Kidney (tissue), 13 donors: ENCODE measurements at regions not wholly inside any gene's neighbourhood (a gene's known extent, or its start where the extent isn't known, plus 50 kb on each side); places are given as distances from the start of the nearest gene placed in this dataset.

Experiments used
- DNase-seq, 5 donors: peaks; one replicate each; pipeline ENCODE4 v3.0.0-alpha.2; 2013 to 2020
- FAIRE-seq: peaks from 2 replicates; lab custom pipeline; 2012; peaks lifted over from hg19 to GRCh38; lab: Jason Lieb, UNC
- H3K27ac ChIP-seq, 2 donors: one replicate each; pipeline ENCODE4 v1.7.0; 2013; ENCODE audit warnings: low read depth in 2 of 2, low read length in 2 of 2, inconsistent platforms in 1 of 2
- H3K27me3 ChIP-seq: one replicate; pipeline ENCODE4 v1.7.1; 2013; ENCODE audit warnings: low read length, inconsistent platforms; ENCODE audit not compliant: control insufficient read depth, insufficient read depth
- H3K36me3 ChIP-seq, 3 donors: one replicate each; pipeline versions ENCODE4 v1.7.0 to v1.7.1; 2013; ENCODE audit warnings: low read length in 3 of 3, control low read depth in 1 of 3, inconsistent platforms in 1 of 3; ENCODE audit not compliant: insufficient read depth in 3 of 3, control insufficient read depth in 2 of 3
- H3K4me1 ChIP-seq, 3 donors: one replicate each; pipeline versions ENCODE4 v1.7.0 to v1.7.1; 2013; ENCODE audit warnings: low read length in 3 of 3, inconsistent platforms in 1 of 3, low read depth in 1 of 3; ENCODE audit not compliant: control insufficient read depth in 2 of 3, insufficient read depth in 2 of 3
- H3K4me3 ChIP-seq, 3 donors: one replicate each; pipeline versions ENCODE4 v1.7.0 to v1.8.1; 2013; ENCODE audit warnings: low read length in 3 of 3, control low read depth in 1 of 3, inconsistent platforms in 1 of 3
- H3K9ac ChIP-seq, 3 donors: one replicate each; pipeline versions ENCODE4 v1.7.0 to v1.7.1; 2013; ENCODE audit warnings: low read length in 3 of 3, control low read depth in 1 of 3, inconsistent platforms in 1 of 3
- H3K9me3 ChIP-seq, 3 donors: one replicate each; pipeline versions ENCODE4 v1.7.0 to v1.7.1; 2013; ENCODE audit warnings: low read length in 3 of 3, control low read depth in 1 of 3, inconsistent platforms in 1 of 3; ENCODE audit not compliant: control insufficient read depth in 2 of 3, insufficient read depth in 1 of 3
- intact Hi-C: fragments of 100-400 bp; cut with DNase I; formaldehyde crosslinking; loops from one replicate; pipeline ENCODE4 v1.11.1; 2022
- TF ChIP-seq, protein P1 (sequence below): IDR thresholded peaks from 3 replicates; pipeline ENCODE4 v1.5.1; 2012; ENCODE audit warnings: mild to moderate bottlenecking, moderate library complexity, borderline replicate concordance; ENCODE audit not compliant: insufficient read depth; ENCODE audit errors: extremely low read depth
- donor health status: control.
- donor health status: control.
- donor health status: control.
- donor health status: control.
- donor health status: control.
- donor health status: DM: yes; HTN: yes; CAD: no.
- donor health status: Normal renal cell carcinoma (clear cell type).

DNA sequence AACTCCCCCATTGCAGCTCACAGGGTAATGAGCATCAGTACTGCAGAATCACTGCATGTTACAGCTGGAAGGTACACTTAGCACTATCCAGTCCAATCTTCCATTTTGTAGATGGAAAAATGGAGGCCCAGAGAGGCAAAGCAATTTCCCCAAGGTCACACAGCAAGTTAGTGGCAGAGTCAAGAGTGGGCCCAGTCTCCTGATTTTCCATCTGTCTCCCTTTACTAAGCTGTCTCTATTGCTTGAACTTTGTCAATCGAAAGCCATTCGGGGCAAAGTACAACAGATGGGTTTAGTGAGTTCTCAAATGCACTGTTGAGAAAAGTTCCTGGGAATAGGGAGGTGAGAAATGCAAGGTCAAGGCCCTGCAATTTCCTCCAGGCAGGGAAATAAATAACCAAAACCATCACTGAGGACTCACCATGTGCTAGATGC lies 50.4 kb upstream of the IFFO2 start:
- Histone ChIP-seq H3K9me3 (peaks cover 0 to under 1% (median 0%) of the 10 kb centered on the region in 3 donors), H3K27ac (no peak overlapping the region), H3K36me3 (no peaks in the 10 kb centered on the region), H3K9ac (no peak overlapping the region), H3K27me3 (no peaks in the 10 kb centered on the region), H3K4me3 (no peak overlapping the region), H3K4me1 (peaks cover 0 to 33% (median 24%) of the 10 kb centered on the region in 3 donors)
- intact Hi-C loops: no loop called here
- DNase-seq (no peak), FAIRE-seq (no peak)
- TF ChIP-seq, protein P1, sequence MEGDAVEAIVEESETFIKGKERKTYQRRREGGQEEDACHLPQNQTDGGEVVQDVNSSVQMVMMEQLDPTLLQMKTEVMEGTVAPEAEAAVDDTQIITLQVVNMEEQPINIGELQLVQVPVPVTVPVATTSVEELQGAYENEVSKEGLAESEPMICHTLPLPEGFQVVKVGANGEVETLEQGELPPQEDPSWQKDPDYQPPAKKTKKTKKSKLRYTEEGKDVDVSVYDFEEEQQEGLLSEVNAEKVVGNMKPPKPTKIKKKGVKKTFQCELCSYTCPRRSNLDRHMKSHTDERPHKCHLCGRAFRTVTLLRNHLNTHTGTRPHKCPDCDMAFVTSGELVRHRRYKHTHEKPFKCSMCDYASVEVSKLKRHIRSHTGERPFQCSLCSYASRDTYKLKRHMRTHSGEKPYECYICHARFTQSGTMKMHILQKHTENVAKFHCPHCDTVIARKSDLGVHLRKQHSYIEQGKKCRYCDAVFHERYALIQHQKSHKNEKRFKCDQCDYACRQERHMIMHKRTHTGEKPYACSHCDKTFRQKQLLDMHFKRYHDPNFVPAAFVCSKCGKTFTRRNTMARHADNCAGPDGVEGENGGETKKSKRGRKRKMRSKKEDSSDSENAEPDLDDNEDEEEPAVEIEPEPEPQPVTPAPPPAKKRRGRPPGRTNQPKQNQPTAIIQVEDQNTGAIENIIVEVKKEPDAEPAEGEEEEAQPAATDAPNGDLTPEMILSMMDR: no peak
